ENCODE measurements at regions not wholly inside any gene's neighbourhood (a gene's known extent, or its start where the extent isn't known, plus 50 kb on each side); places are given as distances from the start of the nearest gene placed in this dataset.

GRCh38 chr10:2728087-2728486 is 339.3 kb upstream of the PFKP start:
- no peak for DNase-seq (ENCODE audit: low read depth)

- DNase-seq (ENCODE audit: low read depth), result no peak
Observed at GRCh38 chr10:2716596-2716995, 350.8 kb upstream of the PFKP start.

- DNase-seq (ENCODE audit: low read depth), result no peak
Observed at GRCh38 chr10:2714597-2714996, 352.8 kb upstream of the PFKP start.

GRCh38 chr10:2703953-2704352 is 363.4 kb upstream of the PFKP start:
- no peak for DNase-seq (ENCODE audit: low read depth)

GRCh38 chr10:2701802-2702201 is 365.5 kb upstream of the PFKP start:
- no peak for DNase-seq (ENCODE audit: low read depth)

- no peak for DNase-seq (ENCODE audit: low read depth)
Observed at GRCh38 chr10:2700626-2701305, 366.6 kb upstream of the PFKP start.

GRCh38 chr10:2688958-2689357 is 378.4 kb upstream of the PFKP start:
- no peak for DNase-seq (ENCODE audit: low read depth)

GRCh38 chr10:2686691-2687090 is 380.7 kb upstream of the PFKP start:
- DNase-seq (ENCODE audit: low read depth), result no peak

- no peak for DNase-seq (ENCODE audit: low read depth)
Observed at GRCh38 chr10:2682491-2682890, 384.9 kb upstream of the PFKP start.

GRCh38 chr10:2681891-2682290 is 385.5 kb upstream of the PFKP start:
- no peak for DNase-seq (ENCODE audit: low read depth)

GRCh38 chr10:2680821-2681220 is 386.5 kb upstream of the PFKP start:
- DNase-seq (ENCODE audit: low read depth), result no peak

- DNase-seq (ENCODE audit: low read depth), result no peak
Observed at GRCh38 chr10:2679646-2680045, 387.7 kb upstream of the PFKP start.

GRCh38 chr10:2676455-2676854 is 390.9 kb upstream of the PFKP start:
- no peak for DNase-seq (ENCODE audit: low read depth)

GRCh38 chr10:2674451-2674850 is 392.9 kb upstream of the PFKP start:
- no peak for DNase-seq (ENCODE audit: low read depth)

GRCh38 chr10:2670864-2671263 is 396.5 kb upstream of the PFKP start:
- DNase-seq (ENCODE audit: low read depth), result no peak

- no peak for DNase-seq (ENCODE audit: low read depth)
Observed at GRCh38 chr10:2665772-2666171, 401.6 kb upstream of the PFKP start.

GRCh38 chr10:2660276-2660675 is 407.1 kb upstream of the PFKP start:
- no peak for DNase-seq (ENCODE audit: low read depth)

- DNase-seq (ENCODE audit: low read depth), result no peak
Observed at GRCh38 chr10:2659660-2660209, 407.6 kb upstream of the PFKP start.

- DNase-seq (ENCODE audit: low read depth), result no peak
Observed at GRCh38 chr10:2658780-2659179, 408.6 kb upstream of the PFKP start.

GRCh38 chr10:2650328-2650727 is 417.0 kb upstream of the PFKP start:
- DNase-seq (ENCODE audit: low read depth), result no peak

- DNase-seq (ENCODE audit: low read depth), result no peak
Observed at GRCh38 chr10:2641028-2641427, 426.3 kb upstream of the PFKP start.

- DNase-seq (ENCODE audit: low read depth), result no peak
Observed at GRCh38 chr10:2633630-2634029, 433.7 kb upstream of the PFKP start.

- DNase-seq (ENCODE audit: low read depth), result no peak
Observed at GRCh38 chr10:2631557-2632205, 435.7 kb upstream of the PFKP start.

GRCh38 chr10:2628705-2629104 is 438.6 kb upstream of the PFKP start:
- no peak for DNase-seq (ENCODE audit: low read depth)

Data from stromal cell of bone marrow (primary cell).